ENCODE measurements at regions not wholly inside any gene's neighbourhood (a gene's known extent, or its start where the extent isn't known, plus 50 kb on each side); places are given as distances from the start of the nearest gene placed in this dataset.

DNA sequence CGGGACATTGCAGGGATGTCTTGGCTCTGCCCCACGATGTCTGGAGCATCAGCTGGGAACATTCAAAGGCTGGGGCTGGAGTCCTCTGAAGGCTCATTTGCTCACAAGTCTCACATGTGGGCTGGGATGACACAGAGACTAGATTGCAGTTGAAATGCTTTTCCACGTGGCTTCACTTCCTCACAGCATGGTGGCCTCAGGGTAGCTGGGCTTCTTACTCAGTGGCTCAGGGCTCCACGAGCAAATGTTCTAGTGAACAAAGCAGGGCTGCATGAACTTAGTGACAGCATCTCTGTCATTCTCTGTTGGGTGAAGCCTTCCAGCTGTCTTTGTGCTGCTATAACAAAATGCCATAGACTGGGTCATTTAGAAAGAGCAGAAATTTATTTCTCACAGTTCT is 247.0 kb upstream of the POU3F1 start:
- no peaks in the 10 kb centered on the region for H4K20me1 ChIP-seq (ENCODE audit: control insufficient read depth, insufficient read depth, insufficient read length)
- H2BK5ac ChIP-seq (ENCODE audit: insufficient read length, low read length), result no peak overlapping the region
- H3K27me3 Mint-ChIP-seq (ENCODE audit: low read depth), result peaks cover 16% of the 10 kb centered on the region
- H3K23me2 ChIP-seq (ENCODE audit: insufficient read length, low read depth, low read length, poor library complexity, severe bottlenecking), result no peaks in the 10 kb centered on the region
- no peak overlapping the region for H2BK15ac ChIP-seq (ENCODE audit: low read depth, low read length)
- no peak overlapping the region for H2AK5ac ChIP-seq (ENCODE audit: insufficient read length, low read length)
- no peak overlapping the region for H3K4me3 Mint-ChIP-seq
- no peak overlapping the region for H3K4ac ChIP-seq (ENCODE audit: low read depth, low read length)
- H2BK20ac ChIP-seq (ENCODE audit: low read depth, low read length, poor library complexity, severe bottlenecking), result no peak overlapping the region
- no peak overlapping the region for H3T11ph ChIP-seq (ENCODE audit: low read length)
- no peak overlapping the region for H4K8ac ChIP-seq (replicated peaks; ENCODE audit: insufficient read length, low read depth, low read length)
- H3K4me1 ChIP-seq (ENCODE audit: insufficient read depth, low read length), result no peaks in the 10 kb centered on the region; the same call in 1 of the 2 replicates
- H3K9me3 ChIP-seq (ENCODE audit: control insufficient read depth, low read depth, low read length), result no peaks in the 10 kb centered on the region
- no peak overlapping the region for H3K23ac ChIP-seq (ENCODE audit: insufficient read length, low read depth, low read length)
- TF ChIP-seq, protein P1, sequence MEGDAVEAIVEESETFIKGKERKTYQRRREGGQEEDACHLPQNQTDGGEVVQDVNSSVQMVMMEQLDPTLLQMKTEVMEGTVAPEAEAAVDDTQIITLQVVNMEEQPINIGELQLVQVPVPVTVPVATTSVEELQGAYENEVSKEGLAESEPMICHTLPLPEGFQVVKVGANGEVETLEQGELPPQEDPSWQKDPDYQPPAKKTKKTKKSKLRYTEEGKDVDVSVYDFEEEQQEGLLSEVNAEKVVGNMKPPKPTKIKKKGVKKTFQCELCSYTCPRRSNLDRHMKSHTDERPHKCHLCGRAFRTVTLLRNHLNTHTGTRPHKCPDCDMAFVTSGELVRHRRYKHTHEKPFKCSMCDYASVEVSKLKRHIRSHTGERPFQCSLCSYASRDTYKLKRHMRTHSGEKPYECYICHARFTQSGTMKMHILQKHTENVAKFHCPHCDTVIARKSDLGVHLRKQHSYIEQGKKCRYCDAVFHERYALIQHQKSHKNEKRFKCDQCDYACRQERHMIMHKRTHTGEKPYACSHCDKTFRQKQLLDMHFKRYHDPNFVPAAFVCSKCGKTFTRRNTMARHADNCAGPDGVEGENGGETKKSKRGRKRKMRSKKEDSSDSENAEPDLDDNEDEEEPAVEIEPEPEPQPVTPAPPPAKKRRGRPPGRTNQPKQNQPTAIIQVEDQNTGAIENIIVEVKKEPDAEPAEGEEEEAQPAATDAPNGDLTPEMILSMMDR (conservative IDR thresholded peaks at IDR 0.05), result no peak
- H3K79me1 ChIP-seq (ENCODE audit: insufficient read depth, low read depth, low read length, poor library complexity, severe bottlenecking), result no peaks in the 10 kb centered on the region
- H4K5ac ChIP-seq (ENCODE audit: insufficient read length, low read depth, low read length), result no peak overlapping the region
- H2BK12ac ChIP-seq (ENCODE audit: insufficient read length, low read depth, low read length), result no peak overlapping the region
- no peak overlapping the region for H2BK120ac ChIP-seq (ENCODE audit: low read depth, low read length, poor library complexity, severe bottlenecking)
- no peak overlapping the region for H3K27ac Mint-ChIP-seq
- no peak overlapping the region for H3K4me2 ChIP-seq (ENCODE audit: insufficient read depth, insufficient read length, low read length)
- no peaks in the 10 kb centered on the region for H3K79me2 ChIP-seq (ENCODE audit: insufficient read depth, low read length)
- no peak overlapping the region for H2AFZ ChIP-seq (ENCODE audit: low read length)
- H3K9ac ChIP-seq (ENCODE audit: extremely low read depth, insufficient read length, low read length), result no peak overlapping the region
- H3K9me3 Mint-ChIP-seq, result peaks cover 4 to 10% of the 10 kb centered on the region in 2 experiments; a peak in 3 of 5 replicates
- no peak overlapping the region for H3K56ac ChIP-seq (ENCODE audit: insufficient read length, low read depth, low read length)
- peaks cover 2 to 12% (median 3%) of the 10 kb centered on the region in 3 experiments; a peak in 4 of 7 replicates for H3K36me3 Mint-ChIP-seq (ENCODE audit: insufficient read depth in 1 of 3, low read depth in 3 of 3)
- WGBS (ENCODE audit: extremely low coverage, insufficient read length, low lambda C conversion rate), result no CpG with 5 or more reads among the region's 4 CpGs
- DNase-seq, result no peak
- peaks cover 19 to 32% of the 10 kb centered on the region in 2 experiments for H3K4me1 Mint-ChIP-seq
- no peak overlapping the region for H4K91ac ChIP-seq (ENCODE audit: insufficient read length, low read depth, low read length)
- H3K27ac ChIP-seq (ENCODE audit: insufficient read length, low read depth, low read length), result no peak overlapping the region
- no peak overlapping the region for H3K18ac ChIP-seq (ENCODE audit: insufficient read length, low read depth, low read length)
- H3K27me3 ChIP-seq (ENCODE audit: insufficient read depth, low read length), result no peaks in the 10 kb centered on the region; the same call in 1 of the 2 replicates
- H3K14ac ChIP-seq (ENCODE audit: insufficient read depth, low read length), result no peak overlapping the region

Measured in H9 (cell line).